HG02623 (cell line): ENCODE measurements at regions not wholly inside any gene's neighbourhood (a gene's known extent, or its start where the extent isn't known, plus 50 kb on each side); places are given as distances from the start of the nearest gene placed in this dataset.
"Not testable (repeated sequence)": the region's sequence is repeated elsewhere in the genome, so short reads cannot be mapped to it uniquely, and the experiment has no call there.

Source experiments
- ATAC-seq: cut with Tn5 transposase; IDR thresholded peaks from one replicate; pipeline ENCODE4 v1.9.1; 2021; ENCODE audit warnings: moderate library complexity; ENCODE audit not compliant: unreplicated experiment

DNA sequence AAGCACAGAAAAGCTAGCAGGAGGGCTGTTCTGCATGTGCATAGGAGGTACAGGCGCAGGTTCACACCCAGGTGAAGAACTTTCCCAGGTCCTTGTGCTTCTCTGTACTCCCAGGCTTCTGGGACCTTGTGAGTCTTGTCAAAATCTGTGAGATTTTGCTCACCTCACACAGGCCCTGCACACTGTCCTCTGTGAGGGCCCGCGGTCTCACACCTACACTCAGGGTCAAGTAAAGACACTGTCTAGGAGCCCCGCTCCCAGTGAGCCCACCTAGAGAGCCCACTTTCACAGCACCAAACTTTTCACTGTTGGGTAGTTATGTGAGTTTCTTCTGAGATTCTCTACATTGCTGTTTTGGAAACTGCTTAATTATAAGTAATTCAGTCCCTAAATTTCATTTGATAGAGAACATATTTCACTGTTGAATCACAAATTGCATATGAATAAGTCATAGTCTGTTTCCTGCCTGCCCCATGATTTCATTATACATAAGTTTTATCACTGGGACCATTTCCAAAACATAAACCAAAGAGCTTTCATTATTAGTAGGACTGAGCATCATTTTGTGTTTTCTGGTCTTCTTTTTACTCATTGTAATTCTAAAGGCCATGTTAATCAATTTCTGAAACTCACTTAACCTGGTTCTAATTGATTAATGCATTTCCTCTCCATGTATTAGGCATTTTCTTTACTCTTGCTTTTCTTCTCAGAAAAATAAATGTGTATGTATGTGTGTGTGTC is 234.2 kb upstream of the SPOPL start:
- peak; percentile 72 for ATAC-seq

- ATAC-seq, result peak; percentile 36
Measured at GRCh38 chr2:138267902-138268254, 233.7 kb upstream of the SPOPL start.

DNA sequence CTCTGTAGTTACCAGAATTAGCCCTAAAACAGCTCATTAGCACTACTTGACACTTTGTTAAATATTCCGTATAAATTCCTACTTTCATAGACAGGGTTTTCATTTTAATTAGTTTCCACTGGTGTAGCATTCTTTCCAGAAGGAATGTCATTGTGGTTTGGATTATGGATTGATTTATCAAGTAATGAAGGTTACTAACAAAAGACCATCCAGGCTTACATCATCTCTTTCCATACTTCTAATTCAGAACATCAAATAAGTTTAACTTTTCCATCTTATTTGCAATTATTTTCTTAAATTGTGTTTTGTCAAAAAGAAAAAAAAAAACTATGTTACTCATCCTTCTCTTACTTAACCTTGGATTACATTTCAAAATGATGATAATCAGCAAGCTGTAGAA is 231.8 kb upstream of the SPOPL start:
- ATAC-seq, result no peak

DNA sequence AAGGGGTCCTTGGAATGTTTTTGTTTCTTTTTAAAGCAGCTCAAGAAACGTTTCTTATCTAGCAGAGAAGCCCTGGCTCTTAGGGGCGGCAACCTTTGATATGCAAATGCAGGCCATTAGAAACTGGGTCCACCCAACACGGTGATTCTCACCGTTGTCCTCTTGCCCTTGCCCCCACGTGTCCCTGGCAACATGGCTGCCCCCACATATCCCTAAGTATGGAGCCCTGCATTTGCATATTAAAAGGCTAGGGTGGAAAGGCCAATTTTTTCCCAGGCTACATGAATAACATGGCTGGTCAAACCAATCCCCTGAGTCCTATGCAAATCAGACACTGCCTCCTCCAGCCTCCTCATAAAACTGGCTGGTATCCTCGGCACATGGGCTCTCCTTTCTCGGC is 230.1 kb upstream of the SPOPL start:
- no peak for ATAC-seq

- ATAC-seq, result no peak
Measured at GRCh38 chr2:138272524-138273195, 228.9 kb upstream of the SPOPL start.

- not testable (repeated sequence) for ATAC-seq
Measured at GRCh38 chr2:138273280-138273679, 228.3 kb upstream of the SPOPL start.

- no peak for ATAC-seq
Measured at GRCh38 chr2:138274421-138275291, 226.9 kb upstream of the SPOPL start.

DNA sequence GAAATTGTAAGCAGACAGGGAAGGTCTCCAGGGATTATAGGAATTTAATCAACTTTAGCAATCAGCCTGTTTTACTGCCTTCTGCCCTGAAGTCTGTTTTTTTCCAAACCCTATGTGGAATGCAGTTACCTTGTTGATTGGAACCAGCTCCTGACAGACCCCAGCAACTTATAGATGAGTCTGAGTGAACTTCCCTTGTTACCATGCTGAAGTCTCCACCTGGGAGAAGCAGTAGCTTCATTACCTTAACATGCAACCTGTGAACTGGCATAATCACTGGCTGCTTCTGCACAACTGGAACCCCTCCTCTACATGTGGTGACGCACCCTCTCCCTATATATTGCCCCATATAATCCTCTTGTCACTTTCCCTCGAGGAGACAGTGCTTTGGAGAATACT is 226.3 kb upstream of the SPOPL start:
- no peak for ATAC-seq

GRCh38 chr2:138275881-138276280 is 225.7 kb upstream of the SPOPL start:
- no peak for ATAC-seq

DNA sequence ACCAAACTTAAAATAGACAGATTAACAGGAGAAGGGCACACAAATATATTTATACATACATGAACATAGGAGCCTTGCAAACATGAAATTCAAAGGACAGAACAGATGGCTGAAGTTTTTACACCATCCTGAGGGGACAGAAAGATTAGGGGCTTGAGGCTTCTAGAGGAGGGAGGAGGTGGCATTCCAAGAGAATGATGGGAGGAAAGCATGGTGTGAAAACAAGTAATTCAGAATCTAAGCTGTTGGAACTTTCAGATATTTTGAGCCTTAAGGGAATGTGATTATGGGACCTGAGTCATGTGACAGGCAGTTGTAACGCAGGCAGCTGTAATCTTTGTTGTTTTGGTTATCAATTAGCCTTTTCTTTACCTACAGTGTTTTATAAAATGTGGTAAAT is 225.2 kb upstream of the SPOPL start:
- no peak for ATAC-seq

DNA sequence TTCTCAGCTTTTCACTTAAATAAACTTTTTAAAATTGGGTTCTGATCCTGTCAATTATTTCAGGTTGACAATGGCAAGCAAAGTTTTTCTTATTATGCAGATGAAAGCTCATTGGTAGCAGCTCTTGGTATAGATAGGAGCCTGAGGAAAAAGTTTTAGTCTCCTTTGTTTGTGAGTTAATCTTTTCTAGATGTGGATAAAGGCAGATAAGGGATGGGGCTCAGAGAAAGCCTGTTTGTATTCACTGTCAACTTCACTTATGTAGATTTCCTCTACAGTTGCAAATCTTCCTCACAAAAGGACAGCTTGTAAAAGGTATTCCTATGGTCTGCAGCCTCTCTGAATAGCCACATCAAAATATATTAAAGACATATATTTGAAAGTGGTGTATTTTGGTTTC is 224.5 kb upstream of the SPOPL start:
- no peak for ATAC-seq

- ATAC-seq, result no peak
Measured at GRCh38 chr2:138279871-138280270, 221.7 kb upstream of the SPOPL start.

DNA sequence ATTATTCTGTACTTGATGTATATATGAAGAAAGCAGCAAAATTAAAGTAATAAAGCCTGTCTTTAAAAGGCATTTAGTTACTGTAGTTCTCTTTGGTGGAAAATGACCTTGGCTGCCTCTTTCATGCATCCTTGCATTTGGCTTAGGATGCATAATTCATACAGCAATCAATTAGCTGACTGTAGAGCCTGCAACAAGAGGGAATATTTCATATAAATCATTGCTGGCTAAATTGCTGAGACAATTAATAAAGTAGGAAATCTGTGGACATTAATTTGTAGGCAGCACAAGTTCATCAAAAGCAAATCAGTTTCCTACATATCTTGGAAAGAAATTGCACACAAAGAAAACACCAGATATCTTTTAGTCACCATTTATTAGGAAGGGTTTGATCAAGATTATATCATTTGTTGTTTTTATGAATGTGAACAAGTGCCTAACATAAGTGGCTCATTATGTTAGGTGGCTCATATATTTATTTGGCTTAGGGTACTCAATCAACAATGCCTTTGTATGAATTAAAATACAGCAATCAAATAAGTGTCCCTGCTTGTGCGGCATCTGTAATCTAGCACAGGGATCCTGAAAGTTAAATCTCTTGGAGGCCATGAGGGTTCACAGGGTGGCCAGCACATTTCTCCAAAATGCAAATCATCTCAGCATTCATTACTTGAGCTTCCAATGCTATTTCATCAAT is 220.4 kb upstream of the SPOPL start:
- ATAC-seq, result no peak

- no peak for ATAC-seq
Measured at GRCh38 chr2:138282014-138282672, 219.4 kb upstream of the SPOPL start.

- no peak for ATAC-seq
Measured at GRCh38 chr2:138291805-138292204, 209.8 kb upstream of the SPOPL start.

GRCh38 chr2:138293045-138293444 is 208.5 kb upstream of the SPOPL start:
- ATAC-seq, result no peak

- no peak for ATAC-seq
Measured at GRCh38 chr2:138293549-138293948, 208.0 kb upstream of the SPOPL start.

GRCh38 chr2:138294451-138294850 is 207.1 kb upstream of the SPOPL start:
- no peak for ATAC-seq

GRCh38 chr2:138296365-138296764 is 205.2 kb upstream of the SPOPL start:
- no peak for ATAC-seq

DNA sequence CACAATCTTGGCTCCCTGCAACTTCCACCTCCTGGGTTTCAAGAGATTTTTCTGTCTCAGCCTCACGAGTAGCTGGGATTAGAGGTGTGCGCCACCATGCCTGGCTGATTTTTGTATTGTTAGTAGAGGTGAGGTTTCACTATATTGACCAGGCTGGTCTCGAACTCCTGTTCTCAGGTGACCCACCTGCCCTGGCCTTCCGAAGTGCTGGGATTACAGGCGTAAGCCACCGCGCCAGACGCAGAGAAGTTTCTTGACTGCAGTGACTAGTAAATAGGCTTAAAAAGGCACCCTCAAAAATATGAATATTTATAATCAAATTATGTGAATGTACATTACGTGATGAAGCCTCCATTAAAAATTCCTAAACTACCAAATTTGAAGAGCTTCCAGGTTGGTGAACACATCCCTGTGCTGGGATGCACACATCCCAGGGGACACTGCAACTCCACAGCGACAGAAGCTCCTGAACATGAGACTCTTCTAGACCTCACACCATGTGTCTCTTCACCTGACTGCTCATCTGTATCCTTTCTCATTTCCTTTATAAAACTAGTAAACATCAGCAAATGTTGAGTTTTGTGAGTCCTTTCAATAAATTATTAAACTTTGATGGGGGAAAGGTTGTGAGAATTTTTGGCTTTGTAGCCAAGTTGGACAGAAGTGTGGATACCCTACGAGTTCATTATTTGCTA is 203.3 kb upstream of the SPOPL start:
- ATAC-seq, result peak; percentile 69
